IgD-negative memory B cell (primary cell): ENCODE measurements at regions not wholly inside any gene's neighbourhood (a gene's known extent, or its start where the extent isn't known, plus 50 kb on each side); places are given as distances from the start of the nearest gene placed in this dataset.

ENCODE experiments used
- H3K27ac Mint-ChIP-seq, 3 donors: one replicate each; pipeline ENCODE4 v1.8.0; 2020 to 2022; ENCODE audit warnings: mild to moderate bottlenecking in 3 of 3, mixed read lengths in 3 of 3, moderate library complexity in 1 of 3
- H3K27me3 Mint-ChIP-seq: one replicate; pipeline ENCODE4 v1.8.0; 2021; ENCODE audit warnings: mixed read lengths
- H3K36me3 Mint-ChIP-seq: one replicate; pipeline ENCODE4 v1.8.0; 2020; ENCODE audit warnings: mild to moderate bottlenecking, mixed read lengths
- H3K4me1 Mint-ChIP-seq, 3 donors: one replicate each; pipeline ENCODE4 v1.8.0; 2020 to 2022; ENCODE audit warnings: mixed read lengths in 3 of 3, mild to moderate bottlenecking in 1 of 3
- H3K4me3 Mint-ChIP-seq, 4 donors: one replicate each; pipeline ENCODE4 v1.8.0; 2020 to 2022; ENCODE audit warnings: mild to moderate bottlenecking in 4 of 4, mixed read lengths in 4 of 4, moderate library complexity in 3 of 4
- H3K9me3 Mint-ChIP-seq, 3 donors: one replicate each; pipeline ENCODE4 v1.8.0; 2020 to 2021; ENCODE audit warnings: mixed read lengths in 3 of 3, mild to moderate bottlenecking in 1 of 3

DNA sequence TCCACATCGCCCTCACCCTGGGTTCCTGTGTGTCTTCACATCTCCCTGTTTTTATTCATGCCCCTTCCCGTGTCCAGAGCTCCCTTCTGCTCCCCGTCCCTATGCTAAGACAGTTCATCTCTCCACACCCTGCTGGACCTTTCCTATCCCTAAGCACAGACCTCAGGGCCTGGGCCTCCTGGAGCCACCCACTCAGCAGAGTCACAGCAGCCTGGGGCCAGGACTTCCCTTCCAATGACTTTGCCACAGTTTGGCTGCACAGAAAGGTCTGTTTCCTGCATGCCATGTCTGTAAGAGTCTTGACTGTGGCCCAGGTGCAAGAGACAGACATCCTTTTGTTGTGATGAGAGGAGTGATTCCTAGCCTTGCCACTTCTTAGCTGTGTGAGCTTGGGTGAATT is 470.7 kb downstream of the TSHZ3 start:
- H3K27me3 Mint-ChIP-seq = no peaks in the 10 kb centered on the region
- H3K36me3 Mint-ChIP-seq = no peaks in the 10 kb centered on the region
- peaks cover 3 to 12% (median 4%) of the 10 kb centered on the region in 3 donors for H3K9me3 Mint-ChIP-seq
- no peaks in the 10 kb centered on the region for H3K4me1 Mint-ChIP-seq
- peak overlapping the region in 1 of 3 donors; percentile 6 for H3K27ac Mint-ChIP-seq
- no peak overlapping the region for H3K4me3 Mint-ChIP-seq

- Mint-ChIP-seq H3K27me3 (no peaks in the 10 kb centered on the region), H3K4me1 (no peaks in the 10 kb centered on the region), H3K36me3 (no peaks in the 10 kb centered on the region), H3K4me3 (peak overlapping the region in 1 of 4 donors; percentile 39), H3K9me3 (peaks cover 3 to 12% (median 4%) of the 10 kb centered on the region in 3 donors), H3K27ac (no peak overlapping the region)
Measured at GRCh38 chr19:30877661-30878113, 471.5 kb downstream of the TSHZ3 start.

DNA sequence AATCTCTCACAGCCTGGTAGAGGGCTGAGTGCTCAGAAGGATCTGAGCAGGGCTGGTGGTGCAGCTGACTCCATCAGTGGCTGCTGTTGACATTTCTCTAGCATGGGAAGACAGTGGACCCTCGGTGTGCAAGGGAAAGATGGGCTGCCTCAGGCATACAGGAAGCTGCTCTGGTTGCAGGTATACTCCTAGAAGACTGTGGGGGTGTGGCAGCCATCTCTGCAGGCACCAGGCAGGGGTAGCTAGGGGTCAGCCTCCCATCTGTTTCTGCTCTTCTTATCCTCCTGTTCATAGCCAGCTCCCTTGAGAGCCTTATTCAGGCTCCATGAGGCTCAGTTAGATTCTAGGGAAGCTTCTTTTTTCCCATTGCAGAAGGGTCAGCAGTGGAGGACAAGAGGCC is 475.5 kb downstream of the TSHZ3 start:
- Mint-ChIP-seq H3K36me3 (no peaks in the 10 kb centered on the region), H3K4me3 (no peak overlapping the region), H3K4me1 (no peaks in the 10 kb centered on the region), H3K9me3 (peaks cover 4 to 9% (median 4%) of the 10 kb centered on the region in 3 donors), H3K27me3 (no peaks in the 10 kb centered on the region), H3K27ac (no peak overlapping the region)

DNA sequence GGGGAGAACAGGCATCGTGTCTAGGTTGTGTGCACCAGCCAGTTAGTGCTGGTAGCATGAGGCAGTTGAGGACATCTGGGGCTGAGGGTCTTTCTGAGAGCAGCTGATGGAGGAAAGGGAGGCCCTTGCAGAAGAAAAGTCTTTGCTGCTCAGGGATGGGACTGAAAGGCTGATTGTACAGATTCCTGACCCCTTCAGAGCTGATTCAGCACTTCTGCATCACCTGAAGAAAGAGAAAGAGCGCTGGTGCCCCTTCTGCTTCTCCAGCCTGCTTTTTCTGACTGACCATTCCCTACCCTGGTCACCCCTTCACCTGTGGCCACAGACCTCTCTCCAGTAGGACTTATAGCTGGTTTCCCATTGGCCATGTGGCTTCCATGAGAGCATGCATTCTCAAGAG is 476.2 kb downstream of the TSHZ3 start:
- Mint-ChIP-seq H3K9me3 (peaks cover 4 to 12% (median 6%) of the 10 kb centered on the region in 3 donors), H3K4me3 (no peak overlapping the region), H3K36me3 (no peaks in the 10 kb centered on the region), H3K27ac (no peak overlapping the region), H3K27me3 (no peaks in the 10 kb centered on the region), H3K4me1 (no peaks in the 10 kb centered on the region)

DNA sequence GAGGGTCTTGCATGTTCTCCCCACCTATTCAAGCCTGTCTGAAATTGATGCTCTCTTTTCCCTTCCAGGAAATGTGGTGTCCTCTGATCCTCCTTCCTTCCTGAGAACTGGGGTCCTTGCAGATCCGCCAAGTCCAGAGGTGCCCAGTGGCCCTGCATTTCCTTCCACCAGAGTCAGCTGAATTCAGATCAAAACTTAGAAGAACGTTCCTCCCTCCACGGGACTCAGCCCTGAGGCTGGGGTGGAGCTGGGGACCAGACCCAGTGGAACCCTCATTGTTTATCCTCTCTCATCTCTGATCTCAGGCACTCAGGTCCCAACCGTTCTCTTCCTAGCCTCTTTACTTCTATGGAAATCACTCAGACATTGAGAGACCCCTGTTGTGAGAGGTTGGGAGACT is 477.3 kb downstream of the TSHZ3 start:
- no peaks in the 10 kb centered on the region for H3K27me3 Mint-ChIP-seq
- H3K4me3 Mint-ChIP-seq = no peak overlapping the region
- no peaks in the 10 kb centered on the region for H3K36me3 Mint-ChIP-seq
- H3K27ac Mint-ChIP-seq = no peak overlapping the region
- no peaks in the 10 kb centered on the region for H3K4me1 Mint-ChIP-seq
- H3K9me3 Mint-ChIP-seq = peaks cover 2 to 15% (median 6%) of the 10 kb centered on the region in 3 donors

DNA sequence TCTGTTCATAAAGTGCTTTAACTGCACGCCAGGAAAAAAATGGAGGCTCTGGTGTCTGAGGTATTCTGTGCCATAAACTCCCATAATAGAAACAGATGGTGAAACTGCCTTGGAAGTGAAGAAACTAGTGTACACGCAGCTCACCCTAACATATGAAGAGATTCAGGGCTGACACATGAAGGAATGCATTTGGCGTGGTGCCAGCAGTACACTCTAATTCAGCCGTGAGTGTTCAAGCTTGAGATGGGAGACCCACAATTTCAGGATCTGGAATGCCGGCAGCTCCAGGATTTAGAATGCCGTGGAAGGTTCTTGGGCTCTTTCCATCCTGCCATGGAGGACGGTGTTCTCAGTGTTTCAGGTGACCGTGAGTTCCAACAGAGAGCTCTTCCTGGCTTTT is 478.4 kb downstream of the TSHZ3 start:
- no peaks in the 10 kb centered on the region for H3K4me1 Mint-ChIP-seq

GRCh38 chr19:30865511-30865910 is 483.7 kb downstream of the TSHZ3 start:
- Mint-ChIP-seq H3K4me3 (no peak overlapping the region), H3K9me3 (peaks cover 5 to 27% (median 6%) of the 10 kb centered on the region in 3 donors), H3K36me3 (peaks cover 3% of the 10 kb centered on the region), H3K27me3 (no peaks in the 10 kb centered on the region), H3K4me1 (no peaks in the 10 kb centered on the region), H3K27ac (no peak overlapping the region)

More for the DNA sequence above, 478.4 kb downstream of the TSHZ3 start:
- Mint-ChIP-seq H3K9me3 (peaks cover 2 to 15% (median 6%) of the 10 kb centered on the region in 3 donors), H3K27ac (no peak overlapping the region), H3K4me3 (peak overlapping the region in 1 of 4 donors; percentile 32), H3K27me3 (no peaks in the 10 kb centered on the region), H3K36me3 (no peaks in the 10 kb centered on the region)

GRCh38 chr19:30864391-30865215 is 484.6 kb downstream of the TSHZ3 start:
- H3K4me3 Mint-ChIP-seq = no peak overlapping the region
- H3K9me3 Mint-ChIP-seq = peaks cover 4 to 29% (median 7%) of the 10 kb centered on the region in 3 donors
- peaks cover 3% of the 10 kb centered on the region for H3K36me3 Mint-ChIP-seq
- no peaks in the 10 kb centered on the region for H3K4me1 Mint-ChIP-seq
- no peaks in the 10 kb centered on the region for H3K27me3 Mint-ChIP-seq
- H3K27ac Mint-ChIP-seq = no peak overlapping the region

DNA sequence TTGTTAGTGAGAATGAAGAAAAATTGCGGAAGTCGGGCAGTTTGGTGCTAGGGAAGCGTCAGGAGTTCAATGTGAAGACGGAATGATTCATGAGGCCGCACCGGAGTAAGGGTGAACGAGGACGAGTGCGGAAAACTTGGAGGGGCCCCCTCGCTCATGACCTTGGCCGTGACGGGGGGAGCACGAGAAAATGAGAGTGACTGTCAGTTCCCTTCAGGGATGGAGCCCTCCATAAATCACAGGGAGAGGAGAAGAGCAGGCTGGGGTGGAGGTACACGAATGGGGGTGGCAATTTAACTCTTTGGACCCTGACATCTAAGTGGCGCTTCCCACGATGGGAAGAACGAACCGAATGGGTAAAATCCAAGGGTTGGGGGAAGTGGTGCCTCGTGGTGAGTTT is 486.4 kb downstream of the TSHZ3 start:
- Mint-ChIP-seq H3K27me3 (no peaks in the 10 kb centered on the region), H3K4me3 (no peak overlapping the region), H3K4me1 (no peaks in the 10 kb centered on the region), H3K9me3 (peaks cover 4 to 24% (median 8%) of the 10 kb centered on the region in 3 donors), H3K36me3 (peaks cover 3% of the 10 kb centered on the region), H3K27ac (no peak overlapping the region)

- H3K4me3 Mint-ChIP-seq = no peak overlapping the region
- H3K4me1 Mint-ChIP-seq = no peaks in the 10 kb centered on the region
- no peaks in the 10 kb centered on the region for H3K27me3 Mint-ChIP-seq
- H3K36me3 Mint-ChIP-seq = peaks cover 3% of the 10 kb centered on the region
- H3K9me3 Mint-ChIP-seq = peaks cover 3 to 23% (median 8%) of the 10 kb centered on the region in 3 donors
- H3K27ac Mint-ChIP-seq = no peak overlapping the region
Measured at GRCh38 chr19:30861919-30862318, 487.3 kb downstream of the TSHZ3 start.

DNA sequence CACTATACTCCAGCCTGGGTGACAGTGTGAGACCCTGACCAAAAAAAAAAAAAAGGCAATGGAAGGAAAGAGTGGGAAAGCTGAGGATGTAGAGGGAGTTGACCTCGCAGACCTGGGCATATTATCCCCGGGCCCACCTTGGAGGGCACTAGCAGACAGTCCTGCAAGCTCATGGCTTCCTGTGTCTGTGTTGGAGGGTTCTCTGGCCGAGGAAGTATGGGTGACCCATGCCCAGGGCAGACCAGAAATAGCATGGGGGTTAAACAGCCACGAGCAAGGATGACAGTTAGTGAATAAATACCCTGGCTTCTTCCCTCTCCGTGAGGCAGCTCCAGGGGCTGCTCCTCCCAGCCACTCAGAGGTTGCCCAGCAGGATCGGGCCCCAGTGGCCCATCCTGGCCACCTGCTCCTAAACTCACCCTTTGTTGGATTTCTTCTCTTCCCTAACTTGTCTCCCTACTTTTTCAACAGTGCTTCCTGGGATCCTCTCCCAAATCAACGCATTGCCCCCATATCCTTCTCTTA is 485.8 kb downstream of the ZNF536 start:
- Mint-ChIP-seq H3K27ac (no peak overlapping the region), H3K9me3 (peaks cover 3 to 14% (median 10%) of the 10 kb centered on the region in 3 donors), H3K4me1 (no peaks in the 10 kb centered on the region), H3K36me3 (peaks cover 3% of the 10 kb centered on the region), H3K27me3 (no peaks in the 10 kb centered on the region), H3K4me3 (no peak overlapping the region)

GRCh38 chr19:30857388-30857787 is 485.2 kb downstream of the ZNF536 start:
- peaks cover 3% of the 10 kb centered on the region for H3K36me3 Mint-ChIP-seq
- H3K4me1 Mint-ChIP-seq = no peaks in the 10 kb centered on the region
- H3K27me3 Mint-ChIP-seq = no peaks in the 10 kb centered on the region
- H3K27ac Mint-ChIP-seq = no peak overlapping the region
- no peak overlapping the region for H3K4me3 Mint-ChIP-seq
- peaks cover 3 to 14% (median 11%) of the 10 kb centered on the region in 3 donors for H3K9me3 Mint-ChIP-seq

DNA sequence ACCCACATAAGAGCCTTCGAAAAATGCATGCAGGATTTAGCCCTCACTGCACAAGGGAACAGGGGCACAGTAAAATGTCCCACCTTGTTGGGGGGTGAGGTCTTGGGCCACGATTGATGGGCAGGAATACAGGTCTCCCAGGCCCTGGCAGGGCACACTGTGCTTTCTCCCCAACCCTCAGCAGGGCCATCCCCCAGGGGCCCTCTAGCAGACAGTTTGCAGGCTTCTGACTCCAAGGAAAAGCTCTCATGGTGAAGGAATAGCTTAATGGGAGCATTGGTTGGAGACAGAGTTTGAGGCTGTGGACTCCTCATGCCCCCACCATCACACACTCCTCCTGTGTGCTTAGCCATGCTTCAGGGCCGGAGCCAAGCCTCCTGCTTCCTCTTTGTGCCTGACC is 484.6 kb downstream of the ZNF536 start:
- no peak overlapping the region for H3K27ac Mint-ChIP-seq
- peaks cover 3% of the 10 kb centered on the region for H3K36me3 Mint-ChIP-seq
- H3K27me3 Mint-ChIP-seq = no peaks in the 10 kb centered on the region
- no peak overlapping the region for H3K4me3 Mint-ChIP-seq
- H3K9me3 Mint-ChIP-seq = peaks cover 3 to 14% (median 11%) of the 10 kb centered on the region in 3 donors
- no peaks in the 10 kb centered on the region for H3K4me1 Mint-ChIP-seq

GRCh38 chr19:30856376-30856775 is 484.2 kb downstream of the ZNF536 start:
- peaks cover 2 to 12% (median 11%) of the 10 kb centered on the region in 3 donors for H3K9me3 Mint-ChIP-seq
- peaks cover 2% of the 10 kb centered on the region for H3K36me3 Mint-ChIP-seq
- no peak overlapping the region for H3K27ac Mint-ChIP-seq
- H3K4me1 Mint-ChIP-seq = no peaks in the 10 kb centered on the region
- H3K27me3 Mint-ChIP-seq = no peaks in the 10 kb centered on the region
- H3K4me3 Mint-ChIP-seq = no peak overlapping the region

- H3K4me1 Mint-ChIP-seq = no peaks in the 10 kb centered on the region
- H3K27me3 Mint-ChIP-seq = no peaks in the 10 kb centered on the region
- peaks cover 0 to 9% (median 6%) of the 10 kb centered on the region in 3 donors for H3K9me3 Mint-ChIP-seq
- H3K27ac Mint-ChIP-seq = no peak overlapping the region
- H3K36me3 Mint-ChIP-seq = peaks cover 1% of the 10 kb centered on the region
- H3K4me3 Mint-ChIP-seq = no peak overlapping the region
Measured at GRCh38 chr19:30855442-30855841, 483.3 kb downstream of the ZNF536 start.

DNA sequence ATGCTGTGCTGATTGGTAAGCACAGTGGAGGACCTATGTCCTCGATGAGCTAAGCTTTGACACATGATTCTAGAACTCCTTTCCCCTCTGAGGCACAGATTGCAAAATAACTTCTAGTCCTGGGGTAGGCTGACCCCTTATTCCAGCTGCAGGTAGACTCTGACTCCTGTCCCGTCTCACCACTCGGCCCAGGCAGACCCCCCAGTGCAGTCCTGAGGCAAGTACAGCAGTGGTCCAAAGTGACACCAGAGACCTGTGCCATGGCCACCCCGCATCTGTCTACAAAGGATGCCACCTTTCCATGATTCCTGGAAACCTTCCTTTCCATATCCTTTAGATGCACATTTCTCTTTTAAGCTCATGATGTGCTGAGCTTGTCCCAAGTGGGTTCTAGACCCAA is 482.5 kb downstream of the ZNF536 start:
- Mint-ChIP-seq H3K9me3 (peaks cover 0 to 9% (median 0%) of the 10 kb centered on the region in 3 donors), H3K27me3 (no peaks in the 10 kb centered on the region), H3K4me1 (no peaks in the 10 kb centered on the region), H3K27ac (no peak overlapping the region), H3K36me3 (peaks cover 1% of the 10 kb centered on the region), H3K4me3 (no peak overlapping the region)
